ENCODE measurements at regions not wholly inside any gene's neighbourhood (a gene's known extent, or its start where the extent isn't known, plus 50 kb on each side); places are given as distances from the start of the nearest gene placed in this dataset.
"Not testable (repeated sequence)": the region's sequence is repeated elsewhere in the genome, so short reads cannot be mapped to it uniquely, and the experiment has no call there.

DNA sequence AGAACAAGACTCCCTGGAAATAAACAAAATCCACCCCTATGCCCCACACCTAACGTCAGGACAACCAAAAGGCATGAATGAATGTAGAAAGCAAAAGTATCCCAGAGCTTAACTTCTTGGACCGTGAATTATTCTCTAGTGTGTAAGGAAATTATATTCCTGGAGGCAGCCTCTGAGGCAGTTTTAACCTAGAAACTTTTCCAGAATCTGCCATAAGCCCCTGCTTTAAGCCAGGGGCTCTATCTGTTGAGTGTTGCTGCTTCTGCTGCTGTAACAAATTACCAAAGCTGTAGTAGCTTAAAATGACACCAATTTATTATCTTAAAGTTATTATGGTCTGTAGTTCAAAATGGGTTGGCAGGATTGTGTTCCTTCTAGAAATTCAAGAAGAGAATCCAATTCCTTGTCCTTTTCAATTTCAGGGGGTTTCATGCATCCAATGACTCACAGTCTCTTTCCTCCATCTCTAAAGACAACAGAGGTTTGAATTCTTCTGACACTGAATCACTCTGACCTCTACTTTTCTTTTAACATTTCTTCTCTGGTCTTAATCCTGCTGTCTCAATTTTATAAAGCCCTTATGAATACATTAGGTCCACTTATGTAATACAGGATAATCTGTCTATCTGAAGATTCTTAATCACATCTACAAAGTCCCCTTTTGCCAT, 242.7 kb downstream of the ATXN7L3B start:
- FAIRE-seq (no peak), ATAC-seq (no peak), DNase-seq (no peak)
- H3K4me1 ChIP-seq: no peaks in the 10 kb centered on the region
- TF ChIP-seq, protein P1, sequence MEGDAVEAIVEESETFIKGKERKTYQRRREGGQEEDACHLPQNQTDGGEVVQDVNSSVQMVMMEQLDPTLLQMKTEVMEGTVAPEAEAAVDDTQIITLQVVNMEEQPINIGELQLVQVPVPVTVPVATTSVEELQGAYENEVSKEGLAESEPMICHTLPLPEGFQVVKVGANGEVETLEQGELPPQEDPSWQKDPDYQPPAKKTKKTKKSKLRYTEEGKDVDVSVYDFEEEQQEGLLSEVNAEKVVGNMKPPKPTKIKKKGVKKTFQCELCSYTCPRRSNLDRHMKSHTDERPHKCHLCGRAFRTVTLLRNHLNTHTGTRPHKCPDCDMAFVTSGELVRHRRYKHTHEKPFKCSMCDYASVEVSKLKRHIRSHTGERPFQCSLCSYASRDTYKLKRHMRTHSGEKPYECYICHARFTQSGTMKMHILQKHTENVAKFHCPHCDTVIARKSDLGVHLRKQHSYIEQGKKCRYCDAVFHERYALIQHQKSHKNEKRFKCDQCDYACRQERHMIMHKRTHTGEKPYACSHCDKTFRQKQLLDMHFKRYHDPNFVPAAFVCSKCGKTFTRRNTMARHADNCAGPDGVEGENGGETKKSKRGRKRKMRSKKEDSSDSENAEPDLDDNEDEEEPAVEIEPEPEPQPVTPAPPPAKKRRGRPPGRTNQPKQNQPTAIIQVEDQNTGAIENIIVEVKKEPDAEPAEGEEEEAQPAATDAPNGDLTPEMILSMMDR (IDR thresholded peaks at IDR 0.05): no peak
- no peak overlapping the region for H3K27ac ChIP-seq
- H3K27me3 ChIP-seq: no peaks in the 10 kb centered on the region
- H3K36me3 ChIP-seq: no peaks in the 10 kb centered on the region
- WGBS, 2 donors: 47 to 61% methylated on average over 2 of the region's 2 CpGs
- H3K9me3 ChIP-seq: no peaks in the 10 kb centered on the region
- H3K4me3 ChIP-seq: no peak overlapping the region
- intact Hi-C loops (cut with DNase I): no loop called here

- H3K36me3 ChIP-seq; H3K9me3 ChIP-seq; H3K27me3 ChIP-seq; ATAC-seq; H3K4me1 ChIP-seq; H3K27ac ChIP-seq; intact Hi-C loops (cut with DNase I); H3K4me3 ChIP-seq; FAIRE-seq; DNase-seq: not testable (repeated sequence)
- 5 to 12% methylated on average over 1 of the region's 1 CpG for WGBS, 2 donors
These were observed 243.2 kb downstream of the ATXN7L3B start for GRCh38 chr12:74780850-74781241.

- intact Hi-C loops (cut with DNase I): no loop called here
- Histone ChIP-seq H3K4me1 (no peaks in the 10 kb centered on the region), H3K27ac (no peak overlapping the region), H3K36me3 (no peaks in the 10 kb centered on the region), H3K4me3 (no peak overlapping the region), H3K9me3 (no peaks in the 10 kb centered on the region), H3K27me3 (no peaks in the 10 kb centered on the region)
- DNase-seq (no peak), FAIRE-seq (no peak), ATAC-seq (no peak)
- WGBS, 2 donors: 56 to 70% methylated on average over 1 of the region's 1 CpG
- TF ChIP-seq, protein P1 (IDR thresholded peaks at IDR 0.05): no peak
These were observed 244.4 kb downstream of the ATXN7L3B start for GRCh38 chr12:74781991-74782485.

DNA sequence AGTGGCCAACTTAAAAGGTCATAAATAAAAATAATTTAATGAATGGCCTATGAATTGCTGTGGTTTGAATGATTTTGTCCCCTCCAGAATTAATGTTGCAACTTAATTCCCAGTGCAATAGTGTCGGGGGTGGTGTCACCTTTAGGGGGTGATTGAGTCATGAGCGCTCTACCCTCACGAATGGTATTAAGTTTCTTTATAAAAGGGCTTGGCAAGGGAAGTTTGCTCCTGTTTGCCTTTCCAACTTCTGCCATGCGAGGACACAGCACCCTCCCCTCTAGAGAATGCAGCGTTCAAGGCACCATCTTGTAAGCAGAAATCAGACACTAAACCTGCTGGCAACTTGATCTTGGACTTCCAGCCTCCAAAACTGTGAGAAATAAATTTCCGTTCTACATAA, 253.3 kb downstream of the ATXN7L3B start:
- TF ChIP-seq, protein P1 (IDR thresholded peaks at IDR 0.05): no peak
- H3K36me3 ChIP-seq: no peaks in the 10 kb centered on the region
- H3K27ac ChIP-seq: no peak overlapping the region
- no peaks in the 10 kb centered on the region for H3K27me3 ChIP-seq
- H3K4me3 ChIP-seq: no peak overlapping the region
- H3K4me1 ChIP-seq: no peaks in the 10 kb centered on the region
- no peaks in the 10 kb centered on the region for H3K9me3 ChIP-seq
- intact Hi-C loops (cut with DNase I): no loop called here
- FAIRE-seq: no peak
- WGBS, 2 donors: 65 to 71% methylated on average over 6 of the region's 6 CpGs
- DNase-seq: no peak
- ATAC-seq: no peak

DNA sequence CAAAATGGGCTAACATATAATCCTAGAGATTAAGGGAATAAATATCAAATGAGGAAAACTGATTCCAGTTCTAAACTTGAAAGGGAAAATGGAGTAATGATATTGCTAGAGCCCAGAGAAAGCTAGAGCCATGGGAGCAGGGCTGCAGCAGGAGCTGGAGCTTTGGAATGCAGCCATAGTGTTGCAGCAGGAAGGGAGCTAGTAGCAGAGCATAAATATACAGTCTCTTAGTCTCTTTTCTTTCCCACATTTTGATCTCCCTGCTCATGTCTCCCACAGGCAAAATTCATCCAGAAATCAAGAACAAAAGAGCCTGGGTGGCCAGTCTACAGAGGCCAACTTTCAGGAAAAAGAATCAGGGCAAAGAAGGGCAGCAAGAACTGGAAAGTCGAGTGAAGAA, 253.7 kb downstream of the ATXN7L3B start:
- Histone ChIP-seq H3K4me1 (no peaks in the 10 kb centered on the region), H3K27ac (no peak overlapping the region), H3K36me3 (no peaks in the 10 kb centered on the region), H3K9me3 (no peaks in the 10 kb centered on the region), H3K27me3 (no peaks in the 10 kb centered on the region), H3K4me3 (no peak overlapping the region)
- no peak for FAIRE-seq
- DNase-seq: no peak
- TF ChIP-seq, protein P1 (IDR thresholded peaks at IDR 0.05): no peak
- whole genome bisulfite sequencing, 2 donors: 36 to 38% methylated on average over 1 of the region's 1 CpG
- ATAC-seq: no peak
- intact Hi-C loops (cut with DNase I): no loop called here
